ENCODE measurements at regions not wholly inside any gene's neighbourhood (a gene's known extent, or its start where the extent isn't known, plus 50 kb on each side); places are given as distances from the start of the nearest gene placed in this dataset.
A peak's percentile ranks its signal among the peaks of the same experiment; 100 is the strongest.
"Not testable (repeated sequence)": the region's sequence is repeated elsewhere in the genome, so short reads cannot be mapped to it uniquely, and the experiment has no call there.

GRCh38 chr2:75324861-75325284, 125.6 kb upstream of the TACR1 start:
- DNase-seq = no peak

GRCh38 chr2:75324141-75324540, 124.8 kb upstream of the TACR1 start:
- peak; percentile 8 for DNase-seq

GRCh38 chr2:75321599-75321922, 122.2 kb upstream of the TACR1 start:
- DNase-seq = no peak

- DNase-seq = peak; percentile 29
Measured at GRCh38 chr2:75320898-75321598, 121.7 kb upstream of the TACR1 start.

GRCh38 chr2:75319951-75320350, 120.6 kb upstream of the TACR1 start:
- no peak for DNase-seq

GRCh38 chr2:75317802-75318201, 118.5 kb upstream of the TACR1 start:
- DNase-seq = no peak

- no peak for DNase-seq
Measured at GRCh38 chr2:75317316-75317715, 118.0 kb upstream of the TACR1 start.

GRCh38 chr2:75315436-75315835, 116.1 kb upstream of the TACR1 start:
- no peak for DNase-seq

- DNase-seq = no peak
Measured at GRCh38 chr2:75311993-75312392, 112.7 kb upstream of the TACR1 start.

GRCh38 chr2:75311521-75311920, 112.2 kb upstream of the TACR1 start:
- DNase-seq = no peak

- DNase-seq = peak; percentile 37
Measured at GRCh38 chr2:75310876-75311275, 111.6 kb upstream of the TACR1 start.

- DNase-seq = peak; percentile 29
Measured at GRCh38 chr2:75309596-75310463, 110.5 kb upstream of the TACR1 start.

GRCh38 chr2:75303227-75303626, 103.9 kb upstream of the TACR1 start:
- no peak for DNase-seq

- no peak for DNase-seq
Measured at GRCh38 chr2:75294362-75294761, 95.0 kb upstream of the TACR1 start.

- DNase-seq = peak; percentile 47
Measured at GRCh38 chr2:75292826-75293225, 93.5 kb upstream of the TACR1 start.

- peak; percentile 36 for DNase-seq
Measured at GRCh38 chr2:75290600-75291150, 91.4 kb upstream of the TACR1 start.

- DNase-seq = peak; percentile 5
Measured at GRCh38 chr2:75289771-75290170, 90.5 kb upstream of the TACR1 start.

GRCh38 chr2:75289178-75289577, 89.9 kb upstream of the TACR1 start:
- not testable (repeated sequence) for DNase-seq

- DNase-seq = no peak
Measured at GRCh38 chr2:75288760-75289159, 89.4 kb upstream of the TACR1 start.

- DNase-seq = no peak
Measured at GRCh38 chr2:75287624-75288316, 88.5 kb upstream of the TACR1 start.

GRCh38 chr2:75284345-75284744, 85.0 kb upstream of the TACR1 start:
- no peak for DNase-seq

GRCh38 chr2:75278821-75279379, 79.6 kb upstream of the TACR1 start:
- no peak for DNase-seq

- DNase-seq = no peak
Measured at GRCh38 chr2:75278314-75278713, 79.0 kb upstream of the TACR1 start.

Data from fibroblast of skin of scalp (primary cell).